SK-N-SH (cell line): ENCODE measurements at regions not wholly inside any gene's neighbourhood (a gene's known extent, or its start where the extent isn't known, plus 50 kb on each side); places are given as distances from the start of the nearest gene placed in this dataset.

ENCODE experiments used
- CTCF ChIA-PET: fragments of 300-600, 350-600 bp; formaldehyde crosslinking; extraction: SDS; loops from one replicate; lab custom pipeline; 2021; lab: Yijun Ruan, JAX
- POLR2A ChIA-PET: fragments of 350-600 bp; sonication (Branson Sonifier 250); formaldehyde crosslinking; extraction: SDS; loops from one replicate; lab custom pipeline; 2020; ENCODE audit warnings: antibody characterized with exemption, inconsistent platforms; lab: Yijun Ruan, JAX
- DNase-seq: peaks from one replicate; pipeline ENCODE4 v3.0.0; 2012
- H2AFZ ChIP-seq: fragments of 200-600 bp; sonication (generic); 2 replicates; pipeline ENCODE4 v1.8.1; 2016; ENCODE audit warnings: antibody characterized with exemption, mild to moderate bottlenecking, low read depth
- H3F3A ChIP-seq: fragments of 200-600 bp; sonication (generic); replicated peaks from 2 replicates; pipeline ENCODE3; 2016; ENCODE audit warnings: antibody characterized with exemption, mild to moderate bottlenecking; ENCODE audit not compliant: insufficient read depth
- H3K27ac ChIP-seq, 2 experiments: fragments of 200-500 bp in 1 of 2; fragments of 200-600 bp in 1 of 2; sonication (Bioruptor generic) in 1 of 2; sonication (generic), shearing (Covaris generic) in 1 of 2; 2 replicates each; pipeline versions ENCODE4 v1.5.1 to v1.6.1; 2014 to 2016; ENCODE audit warnings: low read depth in 2 of 2, inconsistent platforms in 1 of 2, low read length in 1 of 2, mild to moderate bottlenecking in 1 of 2, mixed read lengths in 1 of 2
- H3K27me3 ChIP-seq: fragments of 200-600 bp; sonication (generic), shearing (Covaris generic); 2 replicates; pipeline ENCODE4 v1.6.1; 2016; ENCODE audit warnings: mixed run types; ENCODE audit not compliant: insufficient read depth
- H3K36me3 ChIP-seq, 2 experiments: fragments of 200-500 bp in 1 of 2; fragments of 200-600 bp in 1 of 2; sonication (Bioruptor generic) in 1 of 2; sonication (generic) in 1 of 2; replicated peaks in 1 of 2; 2 replicates each; pipeline versions ENCODE3 to v1.5.1; 2014 to 2016; ENCODE audit warnings: low read length in 1 of 2, mild to moderate bottlenecking in 1 of 2; ENCODE audit not compliant: insufficient read depth in 2 of 2, control insufficient read depth in 1 of 2
- H3K4me1 ChIP-seq, 2 experiments: fragments of 200-500 bp in 1 of 2; fragments of 200-600 bp in 1 of 2; sonication (Bioruptor generic) in 1 of 2; sonication (generic), shearing (Covaris generic) in 1 of 2; 2 replicates each; pipeline versions ENCODE4 v1.5.1 to v1.6.1; 2014 to 2016; ENCODE audit warnings: low read depth in 1 of 2, low read length in 1 of 2, mixed run types in 1 of 2; ENCODE audit not compliant: insufficient read depth in 2 of 2, control insufficient read depth in 1 of 2
- H3K4me2 ChIP-seq: fragments of 200-600 bp; sonication (generic), shearing (Covaris generic); 2 replicates; pipeline ENCODE4 v1.6.1; 2017; ENCODE audit warnings: mixed run types
- H3K4me3 ChIP-seq, 2 experiments: fragments of 200-500 bp in 1 of 2; fragments of 200-600 bp in 1 of 2; sonication (Bioruptor generic) in 1 of 2; sonication (generic), shearing (Covaris generic) in 1 of 2; 2 replicates each; pipeline versions ENCODE4 v1.5.1 to v1.8.1; 2014 to 2016; ENCODE audit warnings: low read depth in 2 of 2, inconsistent platforms in 1 of 2, low read length in 1 of 2, mild to moderate bottlenecking in 1 of 2, mixed read lengths in 1 of 2, moderate library complexity in 1 of 2
- H3K79me2 ChIP-seq: fragments of 200-600 bp; sonication (generic); 2 replicates; pipeline ENCODE4 v1.8.1; 2017; ENCODE audit warnings: mild to moderate bottlenecking; ENCODE audit not compliant: insufficient read depth
- H3K9ac ChIP-seq: fragments of 200-600 bp; sonication (generic); 2 replicates; pipeline ENCODE4 v1.6.1; 2017; ENCODE audit warnings: mixed run types
- H3K9me2 ChIP-seq: fragments of 200-600 bp; sonication (generic); 2 replicates; pipeline ENCODE4 v1.6.1; 2017; ENCODE audit warnings: mixed run types
- H3K9me3 ChIP-seq: fragments of 200-600 bp; sonication (generic); 2 replicates; pipeline ENCODE4 v1.6.1; 2017; ENCODE audit warnings: mixed run types, mild to moderate bottlenecking, moderate library complexity
- H4K20me1 ChIP-seq: fragments of 200-600 bp; sonication (generic); 2 replicates; pipeline ENCODE4 v1.6.1; 2017; ENCODE audit warnings: mild to moderate bottlenecking, mixed run types; ENCODE audit not compliant: insufficient read depth
- ELF1 ChIP-seq: IDR thresholded peaks from 2 replicates; pipeline ENCODE4 v1.4.0; 2012
- FOXM1 ChIP-seq: IDR thresholded peaks from 2 replicates; pipeline ENCODE4 v1.4.0; 2012; ENCODE audit warnings: low read depth, mild to moderate bottlenecking
- GABPA ChIP-seq: IDR thresholded peaks from 2 replicates; pipeline ENCODE4 v1.4.0; 2012; ENCODE audit warnings: low read depth, mild to moderate bottlenecking
- JUND ChIP-seq: IDR thresholded peaks from 2 replicates; pipeline ENCODE4 v1.4.0; 2012
- POLR2AphosphoS5 ChIP-seq: IDR thresholded peaks from 2 replicates; pipeline ENCODE4 v1.6.1; 2012; ENCODE audit warnings: low read depth, low read length
- RCOR1 ChIP-seq: fragments of 150-350 bp; IDR thresholded peaks from 2 replicates; pipeline ENCODE4 v1.6.1; 2017; ENCODE audit warnings: antibody characterized with exemption, low read length
- RFX5 ChIP-seq: IDR thresholded peaks from 2 replicates; pipeline ENCODE4 v1.6.1; 2012; ENCODE audit warnings: mild to moderate bottlenecking, improper control_type of control experiment, low read length
- SMC3 ChIP-seq: IDR thresholded peaks from 2 replicates; pipeline ENCODE4 v1.6.1; 2012; ENCODE audit warnings: low read depth, low read length, improper control_type of control experiment
- WGBS: methylation state at CpG from one replicate; pipeline ENCODE4 v1.1.6; 2017; ENCODE audit warnings: low lambda C conversion rate; 5-methylcytosine and 5-hydroxymethylcytosine counted together
- TF ChIP-seq, protein P1 (sequence below): fragments of 150-350 bp; IDR thresholded peaks from 2 replicates; pipeline ENCODE4 v1.6.1; 2017; ENCODE audit warnings: antibody characterized with exemption, low read length, low read depth, borderline replicate concordance
- TF ChIP-seq, protein P2 (sequence below): IDR thresholded peaks from 2 replicates; pipeline ENCODE4 v1.6.1; 2012; ENCODE audit warnings: mild to moderate bottlenecking, low read depth, low read length, moderate library complexity
- TF ChIP-seq, protein P3 (sequence below): IDR thresholded peaks from 2 replicates; pipeline ENCODE4; 2012

DNA sequence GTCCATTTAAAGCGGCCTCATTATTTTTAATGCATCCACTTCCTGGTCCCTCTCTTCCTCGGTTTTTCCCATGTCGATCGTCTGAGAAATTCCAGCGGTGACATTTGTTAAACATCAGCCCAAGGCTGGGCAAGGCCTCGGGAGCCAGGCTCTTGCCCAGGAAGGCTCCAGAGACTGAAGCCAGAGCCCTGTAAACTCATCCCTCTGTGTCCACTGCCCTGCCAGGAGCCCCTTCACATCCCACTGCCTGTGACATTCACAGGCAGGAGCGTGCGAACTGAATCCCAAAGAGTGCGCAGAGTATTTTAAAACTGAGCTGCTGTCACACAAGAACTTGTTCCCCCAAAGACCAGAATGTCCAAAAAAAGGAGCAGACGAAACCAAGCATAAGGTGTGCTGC, 56.5 kb upstream of the ANO1 start:
- Histone ChIP-seq H3F3A (no peaks in the 10 kb centered on the region), H2AFZ (no peak overlapping the region), H3K4me2 (no peak overlapping the region), H3K4me1 (no peaks in the 10 kb centered on the region), H4K20me1 (no peaks in the 10 kb centered on the region), H3K4me3 (no peak overlapping the region), H3K9me2 (no peaks in the 10 kb centered on the region), H3K27me3 (no peaks in the 10 kb centered on the region), H3K9ac (no peak overlapping the region), H3K36me3 (no peaks in the 10 kb centered on the region), H3K27ac (no peak overlapping the region), H3K79me2 (no peaks in the 10 kb centered on the region), H3K9me3 (no peaks in the 10 kb centered on the region)
- ChIA-PET POLR2A (no interaction called here), CTCF (interaction anchor here (2.0 kb wide), 1 partner anchor 10 kb away, joined by 4 read pairs; no protein-coding TSS in a partner anchor)
- TF ChIP-seq, protein P1, sequence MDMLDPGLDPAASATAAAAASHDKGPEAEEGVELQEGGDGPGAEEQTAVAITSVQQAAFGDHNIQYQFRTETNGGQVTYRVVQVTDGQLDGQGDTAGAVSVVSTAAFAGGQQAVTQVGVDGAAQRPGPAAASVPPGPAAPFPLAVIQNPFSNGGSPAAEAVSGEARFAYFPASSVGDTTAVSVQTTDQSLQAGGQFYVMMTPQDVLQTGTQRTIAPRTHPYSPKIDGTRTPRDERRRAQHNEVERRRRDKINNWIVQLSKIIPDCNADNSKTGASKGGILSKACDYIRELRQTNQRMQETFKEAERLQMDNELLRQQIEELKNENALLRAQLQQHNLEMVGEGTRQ = no peak
- TF ChIP-seq RCOR1 = no peak
- TF ChIP-seq ELF1 = no peak
- no peak for DNase-seq
- 60% methylated on average over 9 of the region's 10 CpGs for WGBS

DNA sequence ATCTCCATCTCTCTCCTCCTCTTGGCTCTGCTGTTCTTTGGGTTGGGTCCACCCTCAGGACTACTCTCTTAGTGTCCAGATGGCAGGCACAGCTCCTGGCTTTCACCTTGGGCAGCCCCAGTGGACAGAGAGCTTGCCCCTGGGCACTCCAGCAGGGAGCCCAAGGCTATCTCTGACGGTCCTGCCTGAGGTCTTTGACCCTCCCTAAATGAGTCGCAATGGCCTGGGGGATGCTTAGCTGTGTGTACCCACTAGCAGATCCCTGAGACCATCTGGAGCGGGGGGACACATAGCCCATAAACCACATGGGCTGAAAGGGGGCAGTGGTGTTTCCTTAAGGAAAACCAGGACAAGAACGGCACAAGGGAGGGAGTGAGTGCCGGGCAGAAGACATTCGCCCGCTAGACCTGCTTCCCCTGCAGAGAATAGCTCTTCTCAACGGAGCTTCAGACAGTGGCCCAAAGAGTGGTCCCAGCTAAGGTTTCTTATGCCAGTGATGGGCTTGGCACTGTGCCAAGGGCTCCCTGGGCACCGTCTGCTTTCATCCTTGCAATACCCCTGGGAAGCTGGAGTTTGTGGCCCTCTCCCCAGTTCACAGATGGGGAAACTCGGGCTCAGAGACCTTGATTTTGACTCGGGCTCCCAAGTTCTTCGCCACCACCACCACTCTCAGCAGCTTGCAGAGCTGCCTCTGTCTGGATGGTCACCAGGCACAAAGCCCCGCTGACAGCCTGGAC, 53.9 kb upstream of the ANO1 start:
- ChIA-PET POLR2A (no interaction called here), CTCF (interaction anchor here (1.0 to 1.2 kb wide), 2 partner anchors 13 to 168 kb away, joined by 3 to 4 read pairs; no protein-coding TSS in a partner anchor)
- WGBS = 34% methylated on average over 11 of the region's 13 CpGs
- Histone ChIP-seq H2AFZ (no peak overlapping the region), H3K27ac (no peak overlapping the region), H3K79me2 (no peaks in the 10 kb centered on the region), H3K4me2 (no peak overlapping the region), H3K4me1 (no peaks in the 10 kb centered on the region), H3K4me3 (no peak overlapping the region), H3K27me3 (no peaks in the 10 kb centered on the region), H3K36me3 (no peaks in the 10 kb centered on the region), H4K20me1 (no peaks in the 10 kb centered on the region), H3K9me3 (no peaks in the 10 kb centered on the region), H3F3A (no peaks in the 10 kb centered on the region), H3K9me2 (no peaks in the 10 kb centered on the region), H3K9ac (no peak overlapping the region)
- no peak for DNase-seq
- TF ChIP-seq FOXM1 = no peak
- TF ChIP-seq, all 33 proteins: peak for 0

DNA sequence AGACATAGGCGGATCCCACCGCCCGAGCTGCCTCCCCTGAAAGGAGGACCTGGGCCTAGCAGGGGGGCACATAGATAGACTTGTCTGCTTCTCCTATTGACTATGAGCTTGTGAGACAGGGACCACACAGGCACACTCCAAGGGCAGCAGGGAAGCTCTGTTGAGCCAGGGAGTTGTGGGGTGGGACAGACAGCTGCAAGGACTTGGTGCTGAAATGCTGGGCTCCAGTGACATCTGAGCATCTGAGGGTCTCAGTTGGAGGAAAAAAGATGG, 53.4 kb upstream of the ANO1 start:
- Histone ChIP-seq H3F3A (no peaks in the 10 kb centered on the region), H3K27me3 (no peaks in the 10 kb centered on the region), H3K36me3 (no peaks in the 10 kb centered on the region), H3K79me2 (no peaks in the 10 kb centered on the region), H3K4me3 (no peak overlapping the region), H3K9me3 (no peaks in the 10 kb centered on the region), H3K9ac (no peak overlapping the region), H3K4me1 (no peaks in the 10 kb centered on the region), H2AFZ (no peak overlapping the region), H4K20me1 (no peaks in the 10 kb centered on the region), H3K27ac (no peak overlapping the region), H3K9me2 (no peaks in the 10 kb centered on the region)
- DNase-seq = no peak
- POLR2A ChIA-PET = no interaction called here
- WGBS = 59% methylated on average over 3 of the region's 3 CpGs
- CTCF ChIA-PET = interaction anchor here (1.2 kb wide), 1 partner anchor 13 kb away, joined by 4 read pairs; no protein-coding TSS in a partner anchor
- TF ChIP-seq, protein P2, sequence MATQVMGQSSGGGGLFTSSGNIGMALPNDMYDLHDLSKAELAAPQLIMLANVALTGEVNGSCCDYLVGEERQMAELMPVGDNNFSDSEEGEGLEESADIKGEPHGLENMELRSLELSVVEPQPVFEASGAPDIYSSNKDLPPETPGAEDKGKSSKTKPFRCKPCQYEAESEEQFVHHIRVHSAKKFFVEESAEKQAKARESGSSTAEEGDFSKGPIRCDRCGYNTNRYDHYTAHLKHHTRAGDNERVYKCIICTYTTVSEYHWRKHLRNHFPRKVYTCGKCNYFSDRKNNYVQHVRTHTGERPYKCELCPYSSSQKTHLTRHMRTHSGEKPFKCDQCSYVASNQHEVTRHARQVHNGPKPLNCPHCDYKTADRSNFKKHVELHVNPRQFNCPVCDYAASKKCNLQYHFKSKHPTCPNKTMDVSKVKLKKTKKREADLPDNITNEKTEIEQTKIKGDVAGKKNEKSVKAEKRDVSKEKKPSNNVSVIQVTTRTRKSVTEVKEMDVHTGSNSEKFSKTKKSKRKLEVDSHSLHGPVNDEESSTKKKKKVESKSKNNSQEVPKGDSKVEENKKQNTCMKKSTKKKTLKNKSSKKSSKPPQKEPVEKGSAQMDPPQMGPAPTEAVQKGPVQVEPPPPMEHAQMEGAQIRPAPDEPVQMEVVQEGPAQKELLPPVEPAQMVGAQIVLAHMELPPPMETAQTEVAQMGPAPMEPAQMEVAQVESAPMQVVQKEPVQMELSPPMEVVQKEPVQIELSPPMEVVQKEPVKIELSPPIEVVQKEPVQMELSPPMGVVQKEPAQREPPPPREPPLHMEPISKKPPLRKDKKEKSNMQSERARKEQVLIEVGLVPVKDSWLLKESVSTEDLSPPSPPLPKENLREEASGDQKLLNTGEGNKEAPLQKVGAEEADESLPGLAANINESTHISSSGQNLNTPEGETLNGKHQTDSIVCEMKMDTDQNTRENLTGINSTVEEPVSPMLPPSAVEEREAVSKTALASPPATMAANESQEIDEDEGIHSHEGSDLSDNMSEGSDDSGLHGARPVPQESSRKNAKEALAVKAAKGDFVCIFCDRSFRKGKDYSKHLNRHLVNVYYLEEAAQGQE = no peak
- no peak for TF ChIP-seq SMC3
- no peak for TF ChIP-seq JUND
- no peak for TF ChIP-seq GABPA
- TF ChIP-seq RFX5 = no peak
- TF ChIP-seq POLR2AphosphoS5 = no peak
- TF ChIP-seq, protein P3, sequence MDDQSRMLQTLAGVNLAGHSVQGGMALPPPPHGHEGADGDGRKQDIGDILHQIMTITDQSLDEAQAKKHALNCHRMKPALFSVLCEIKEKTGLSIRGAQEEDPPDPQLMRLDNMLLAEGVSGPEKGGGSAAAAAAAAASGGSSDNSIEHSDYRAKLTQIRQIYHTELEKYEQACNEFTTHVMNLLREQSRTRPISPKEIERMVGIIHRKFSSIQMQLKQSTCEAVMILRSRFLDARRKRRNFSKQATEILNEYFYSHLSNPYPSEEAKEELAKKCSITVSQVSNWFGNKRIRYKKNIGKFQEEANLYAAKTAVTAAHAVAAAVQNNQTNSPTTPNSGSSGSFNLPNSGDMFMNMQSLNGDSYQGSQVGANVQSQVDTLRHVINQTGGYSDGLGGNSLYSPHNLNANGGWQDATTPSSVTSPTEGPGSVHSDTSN = no peak
- TF ChIP-seq, all 33 proteins: peak for 0
- H3K4me2 ChIP-seq = no peak overlapping the region
